Right atrium auricular region (tissue), 2 donors: ENCODE measurements at regions not wholly inside any gene's neighbourhood (a gene's known extent, or its start where the extent isn't known, plus 50 kb on each side); places are given as distances from the start of the nearest gene placed in this dataset.

Experiments used
- DNase-seq: peaks from one replicate; pipeline ENCODE4 v3.0.0-alpha.2; 2019; ENCODE audit warnings: low spot score
- H3K27ac ChIP-seq, 2 donors: fragments of 200-600 bp; sonication (generic); 1 replicate in 1 of 2; 2 replicates in 1 of 2; pipeline ENCODE4 v1.5.1; 2016 to 2019
- H3K27me3 ChIP-seq, 2 donors: fragments of 200-600 bp; sonication (generic); one replicate each; pipeline versions ENCODE4 v1.5.1 to v1.6.0; 2017 to 2019
- H3K36me3 ChIP-seq: fragments of 200-600 bp; sonication (generic); one replicate; pipeline ENCODE4 v1.5.1; 2016
- H3K4me1 ChIP-seq, 2 donors: fragments of 200-600 bp; sonication (generic); one replicate each; pipeline versions ENCODE4 v1.5.1 to v1.6.0; 2017 to 2019
- H3K4me3 ChIP-seq, 2 donors: fragments of 200-600 bp; sonication (generic); 1 replicate in 1 of 2; 2 replicates in 1 of 2; pipeline ENCODE4 v1.5.1; 2017 to 2019; ENCODE audit warnings: mild to moderate bottlenecking in 1 of 2, moderate library complexity in 1 of 2
- H3K9me3 ChIP-seq, 2 donors: fragments of 200-600 bp; sonication (generic); one replicate each; pipeline ENCODE4 v1.5.1; 2019
- TF ChIP-seq, protein P1 (sequence below), 2 donors: fragments of 200-600 bp; sonication (generic); IDR thresholded peaks; one replicate each; pipeline ENCODE4 v1.5.1; 2019; ENCODE audit warnings: antibody characterized with exemption in 2 of 2

DNA sequence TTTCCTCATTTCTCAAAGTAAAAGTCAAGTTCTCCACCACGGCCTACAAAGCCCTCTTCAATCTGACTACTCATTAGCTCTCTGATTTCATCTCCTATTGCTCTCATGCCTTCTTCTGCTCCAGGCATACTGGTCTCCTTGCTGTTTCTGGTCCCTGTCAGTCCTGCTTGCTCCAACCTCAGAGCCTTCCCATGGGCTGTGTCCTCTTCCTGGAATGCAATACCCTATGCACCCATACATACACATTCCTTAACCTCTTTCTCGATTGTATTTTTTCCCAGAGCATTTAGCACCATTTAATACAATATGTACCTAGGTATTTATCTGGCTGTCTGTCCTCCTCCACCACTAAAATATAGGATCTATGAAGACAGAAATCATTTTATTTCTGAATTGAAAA, 385.2 kb downstream of the GASK1B start:
- Histone ChIP-seq H3K27me3 (no peaks in the 10 kb centered on the region), H3K4me1 (no peaks in the 10 kb centered on the region), H3K9me3 (no peaks in the 10 kb centered on the region), H3K36me3 (no peaks in the 10 kb centered on the region), H3K27ac (no peak overlapping the region), H3K4me3 (no peak overlapping the region)
- no peak for DNase-seq
- TF ChIP-seq, protein P1, sequence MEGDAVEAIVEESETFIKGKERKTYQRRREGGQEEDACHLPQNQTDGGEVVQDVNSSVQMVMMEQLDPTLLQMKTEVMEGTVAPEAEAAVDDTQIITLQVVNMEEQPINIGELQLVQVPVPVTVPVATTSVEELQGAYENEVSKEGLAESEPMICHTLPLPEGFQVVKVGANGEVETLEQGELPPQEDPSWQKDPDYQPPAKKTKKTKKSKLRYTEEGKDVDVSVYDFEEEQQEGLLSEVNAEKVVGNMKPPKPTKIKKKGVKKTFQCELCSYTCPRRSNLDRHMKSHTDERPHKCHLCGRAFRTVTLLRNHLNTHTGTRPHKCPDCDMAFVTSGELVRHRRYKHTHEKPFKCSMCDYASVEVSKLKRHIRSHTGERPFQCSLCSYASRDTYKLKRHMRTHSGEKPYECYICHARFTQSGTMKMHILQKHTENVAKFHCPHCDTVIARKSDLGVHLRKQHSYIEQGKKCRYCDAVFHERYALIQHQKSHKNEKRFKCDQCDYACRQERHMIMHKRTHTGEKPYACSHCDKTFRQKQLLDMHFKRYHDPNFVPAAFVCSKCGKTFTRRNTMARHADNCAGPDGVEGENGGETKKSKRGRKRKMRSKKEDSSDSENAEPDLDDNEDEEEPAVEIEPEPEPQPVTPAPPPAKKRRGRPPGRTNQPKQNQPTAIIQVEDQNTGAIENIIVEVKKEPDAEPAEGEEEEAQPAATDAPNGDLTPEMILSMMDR (IDR thresholded peaks at IDR 0.05): no peak

DNA sequence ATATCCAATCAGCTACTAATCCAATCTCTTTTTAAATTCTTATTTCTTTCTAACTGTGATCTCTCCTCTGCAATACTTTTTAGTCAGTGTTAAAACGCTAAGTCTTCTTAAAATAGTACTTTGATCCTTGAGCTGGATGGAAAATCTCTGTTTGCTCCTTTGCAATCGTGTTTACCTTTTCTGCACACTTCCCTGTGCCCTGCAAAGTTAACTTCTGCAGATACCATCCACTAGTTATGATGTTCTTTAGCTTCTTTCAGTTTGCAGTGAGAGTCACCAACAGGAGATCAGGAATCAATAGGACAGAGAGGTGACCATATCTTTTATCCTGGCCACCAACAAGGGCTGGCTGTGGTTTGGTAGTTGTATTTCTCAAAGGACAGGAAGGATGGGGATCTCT, 391.5 kb downstream of the GASK1B start:
- Histone ChIP-seq H3K9me3 (peaks cover 0 to 5% of the 10 kb centered on the region in 2 donors), H3K4me3 (no peak overlapping the region), H3K4me1 (no peaks in the 10 kb centered on the region), H3K36me3 (no peaks in the 10 kb centered on the region), H3K27me3 (no peaks in the 10 kb centered on the region), H3K27ac (no peak overlapping the region)
- no peak for DNase-seq
- TF ChIP-seq, protein P1 (IDR thresholded peaks at IDR 0.05): no peak

DNA sequence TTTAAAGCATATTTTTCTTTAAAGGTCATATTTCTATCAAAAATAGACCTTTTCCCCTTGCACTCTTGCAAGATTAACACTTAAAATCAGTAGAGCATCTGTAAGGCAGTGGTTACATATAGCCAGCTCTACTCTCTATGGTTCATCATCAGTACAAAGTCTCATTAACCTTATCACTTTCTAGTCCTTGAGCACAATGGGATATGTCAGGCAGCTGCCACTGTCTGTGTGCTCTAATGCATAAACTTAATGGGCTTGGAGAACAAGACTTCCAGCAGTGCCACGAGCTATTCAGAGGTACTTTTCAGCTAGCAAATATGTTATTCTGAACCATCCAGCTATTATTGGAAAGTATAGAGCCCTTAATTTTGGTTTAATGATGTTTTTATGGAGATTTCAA, 393.7 kb downstream of the GASK1B start:
- Histone ChIP-seq H3K4me1 (no peaks in the 10 kb centered on the region), H3K4me3 (no peak overlapping the region), H3K36me3 (no peaks in the 10 kb centered on the region), H3K27ac (no peak overlapping the region), H3K27me3 (no peaks in the 10 kb centered on the region), H3K9me3 (peaks cover 0 to 5% of the 10 kb centered on the region in 2 donors)
- no peak for DNase-seq
- TF ChIP-seq, protein P1 (IDR thresholded peaks at IDR 0.05): no peak

DNA sequence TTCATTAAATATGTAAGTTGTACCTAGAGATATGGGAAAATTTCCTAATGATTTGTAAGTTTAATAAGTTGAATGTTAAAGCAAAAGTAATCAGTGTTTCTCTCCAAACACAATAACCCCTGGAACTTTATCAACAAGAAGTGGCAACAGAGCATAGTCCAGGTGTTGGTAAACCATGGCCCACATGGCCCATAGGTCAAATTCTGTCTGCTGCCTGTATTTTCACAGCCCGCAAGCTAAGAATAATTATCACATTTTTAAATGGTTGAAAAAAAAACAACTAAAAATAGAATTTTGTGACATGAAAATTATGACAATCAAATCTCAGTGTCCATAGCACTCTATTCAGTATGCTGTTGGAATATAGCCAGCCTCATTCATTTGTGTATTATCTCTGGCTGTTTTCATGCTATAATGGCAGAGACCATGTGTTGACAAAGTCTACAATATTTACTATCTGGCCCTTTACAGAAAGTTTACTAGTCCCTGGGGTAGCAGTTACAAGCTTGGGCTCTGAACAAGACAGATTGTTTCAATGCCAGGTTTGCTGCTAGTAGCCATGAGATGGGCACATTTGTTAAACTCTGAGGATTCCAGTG, 395.8 kb downstream of the GASK1B start:
- Histone ChIP-seq H3K27ac (no peak overlapping the region), H3K36me3 (no peaks in the 10 kb centered on the region), H3K4me1 (no peaks in the 10 kb centered on the region), H3K9me3 (peaks cover 0 to 5% of the 10 kb centered on the region in 2 donors), H3K4me3 (no peak overlapping the region), H3K27me3 (no peaks in the 10 kb centered on the region)
- DNase-seq: no peak
- TF ChIP-seq, protein P1 (IDR thresholded peaks at IDR 0.05): no peak

DNA sequence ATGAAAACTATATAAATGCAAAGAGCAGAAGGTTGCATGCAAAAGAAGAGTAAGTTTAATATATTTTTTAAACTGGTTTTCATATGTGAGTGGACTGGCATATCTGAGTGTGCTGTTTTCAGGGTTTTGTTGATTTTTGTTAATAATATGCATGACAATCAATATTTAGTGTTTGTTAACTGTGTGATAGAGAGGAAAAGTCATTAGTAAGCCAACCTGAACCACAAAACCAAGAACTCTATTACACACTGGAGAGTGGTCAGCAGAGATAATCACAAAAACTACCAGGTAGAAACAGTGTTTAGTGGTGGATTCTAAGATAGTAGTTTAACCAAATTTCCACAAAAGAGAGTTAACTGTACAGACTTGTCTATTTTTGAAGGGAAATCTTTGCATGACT, 396.9 kb downstream of the GASK1B start:
- no peaks in the 10 kb centered on the region for H3K4me1 ChIP-seq
- TF ChIP-seq, protein P1 (IDR thresholded peaks at IDR 0.05): no peak
- DNase-seq: no peak
- no peak overlapping the region for H3K27ac ChIP-seq
- no peaks in the 10 kb centered on the region for H3K36me3 ChIP-seq
- no peaks in the 10 kb centered on the region for H3K27me3 ChIP-seq
- H3K4me3 ChIP-seq: no peak overlapping the region
- peaks cover 0 to 5% of the 10 kb centered on the region in 2 donors for H3K9me3 ChIP-seq

DNA sequence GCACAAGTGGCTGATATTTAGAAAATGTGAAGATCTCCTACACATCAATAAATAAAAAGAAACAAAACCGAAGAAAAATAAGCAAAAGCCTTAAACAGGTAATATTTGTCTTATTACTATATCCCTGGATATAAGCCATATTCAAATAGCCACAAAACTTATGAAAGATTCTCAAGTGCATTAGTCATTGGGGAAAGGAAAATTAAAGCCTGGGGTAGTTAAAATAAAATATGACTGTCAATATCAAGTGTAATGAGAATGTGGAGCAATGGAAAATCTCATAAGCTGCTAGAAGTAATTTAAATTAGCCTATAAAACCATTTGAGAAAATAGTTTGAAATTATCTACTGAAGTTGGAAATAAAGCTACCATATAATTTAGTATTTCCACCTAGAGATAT, 399.9 kb downstream of the GASK1B start:
- H3K9me3 ChIP-seq: peaks cover 0 to 3% of the 10 kb centered on the region in 2 donors
- no peaks in the 10 kb centered on the region for H3K4me1 ChIP-seq
- TF ChIP-seq, protein P1 (IDR thresholded peaks at IDR 0.05): no peak
- no peak for DNase-seq
- no peaks in the 10 kb centered on the region for H3K27me3 ChIP-seq
- no peak overlapping the region for H3K4me3 ChIP-seq
- no peaks in the 10 kb centered on the region for H3K36me3 ChIP-seq
- H3K27ac ChIP-seq: no peak overlapping the region
